ENCODE measurements at regions not wholly inside any gene's neighbourhood (a gene's known extent, or its start where the extent isn't known, plus 50 kb on each side); places are given as distances from the start of the nearest gene placed in this dataset.

- TF ChIP-seq CTCF (conservative IDR thresholded peaks at IDR 0.05; ENCODE audit: low read depth in 2 of 2) (no peak), REST (IDR thresholded peaks at IDR 0.05; ENCODE audit: unreplicated experiment) (no peak), EZH2 (IDR thresholded peaks at IDR 0.05; ENCODE audit: low read depth, unreplicated experiment) (no peak), ZNF114 (CRISPR knock-in tag; IDR thresholded peaks at IDR 0.05) (no peak), STAT1 (IDR thresholded peaks at IDR 0.05; ENCODE audit: unreplicated experiment) (no peak), POLR2AphosphoS5 (IDR thresholded peaks at IDR 0.05; ENCODE audit: low read depth) (no peak), ZNF331 (CRISPR knock-in tag; IDR thresholded peaks at IDR 0.05; ENCODE audit: low read depth) (no peak), CREB1 (CRISPR knock-in tag; IDR thresholded peaks at IDR 0.05; ENCODE audit: low read depth) (no peak), EZH2phosphoT487 (IDR thresholded peaks at IDR 0.05; ENCODE audit: unreplicated experiment) (no peak), JUNB (IDR thresholded peaks at IDR 0.05; ENCODE audit: unreplicated experiment) (no peak), ETS1 (IDR thresholded peaks at IDR 0.05) (no peak), ZNF462 (CRISPR knock-in tag; IDR thresholded peaks at IDR 0.05) (no peak)
Observed at GRCh38 chr6:8238773-8239683, 136.7 kb upstream of the EEF1E1 start.

Measured in GM23338 (cell line).